Smooth muscle cell (in vitro differentiated cells): ENCODE measurements at regions not wholly inside any gene's neighbourhood (a gene's known extent, or its start where the extent isn't known, plus 50 kb on each side); places are given as distances from the start of the nearest gene placed in this dataset.

Experiments
- DNase-seq: peaks from one replicate; lab custom pipeline; 2025; ENCODE audit not compliant: unreplicated experiment; lab: John Stamatoyannopoulos, UW
- H2AFZ ChIP-seq: fragments of 200-600 bp; sonication (generic); 2 replicates; pipeline ENCODE4 v1.6.0; 2016; ENCODE audit warnings: antibody characterized with exemption, low read depth, mild to moderate bottlenecking
- H3F3A ChIP-seq: fragments of 200-600 bp; sonication (generic); 2 replicates; pipeline ENCODE4 v1.6.0; 2017; ENCODE audit warnings: antibody characterized with exemption, low read depth
- H3K27ac ChIP-seq: fragments of 200-600 bp; sonication (generic); 2 replicates; pipeline ENCODE4 v1.5.1; 2016; ENCODE audit warnings: low read depth, mild to moderate bottlenecking
- H3K27me3 ChIP-seq: fragments of 200-600 bp; sonication (generic); 2 replicates; pipeline ENCODE4 v1.6.1; 2016; ENCODE audit warnings: low read depth, mild to moderate bottlenecking
- H3K36me3 ChIP-seq: fragments of 200-600 bp; sonication (generic); 2 replicates; pipeline ENCODE4 v1.5.1; 2016; ENCODE audit warnings: low read depth
- H3K4me1 ChIP-seq: fragments of 200-600 bp; sonication (generic); 2 replicates; pipeline ENCODE4 v1.5.1; 2016; ENCODE audit warnings: low read depth
- H3K4me2 ChIP-seq: fragments of 200-600 bp; sonication (generic); 2 replicates; pipeline ENCODE4 v1.6.0; 2016; ENCODE audit warnings: mild to moderate bottlenecking
- H3K4me3 ChIP-seq: fragments of 200-600 bp; sonication (generic); 2 replicates; pipeline ENCODE4 v1.5.1; 2016; ENCODE audit warnings: mild to moderate bottlenecking
- H3K79me2 ChIP-seq: fragments of 200-600 bp; sonication (generic); 2 replicates; pipeline ENCODE4 v1.6.0; 2016; ENCODE audit warnings: low read depth, mild to moderate bottlenecking
- H3K9ac ChIP-seq: fragments of 200-600 bp; sonication (generic); 2 replicates; pipeline ENCODE4 v1.6.0; 2016; ENCODE audit warnings: low read depth
- H3K9me3 ChIP-seq: fragments of 200-600 bp; sonication (generic); replicated peaks from 2 replicates; pipeline ENCODE4 v1.5.1; 2016; ENCODE audit warnings: low read depth
- H4K20me1 ChIP-seq: fragments of 200-600 bp; sonication (generic); 2 replicates; pipeline ENCODE4 v1.6.0; 2016; ENCODE audit warnings: low read depth
- WGBS: methylation state at CpG from one replicate; pipeline ENCODE4 v1.1.7; 2016; ENCODE audit warnings: low lambda C conversion rate; 5-methylcytosine and 5-hydroxymethylcytosine counted together
- TF ChIP-seq, protein P1 (sequence below): fragments of 200-600 bp; sonication (generic); IDR thresholded peaks from 2 replicates; pipeline ENCODE4 v1.5.1; 2017; ENCODE audit warnings: borderline replicate concordance, mild to moderate bottlenecking, antibody characterized with exemption; ENCODE audit not compliant: insufficient read depth, poor library complexity, severe bottlenecking

- H3K9ac ChIP-seq = no peak overlapping the region
- no peak overlapping the region for H3K4me3 ChIP-seq
- no peak overlapping the region for H3K27ac ChIP-seq
- no peaks in the 10 kb centered on the region for H3K36me3 ChIP-seq
- no peaks in the 10 kb centered on the region for H3K27me3 ChIP-seq
- 89% methylated on average over 4 of the region's 4 CpGs for WGBS
- TF ChIP-seq, protein P1, sequence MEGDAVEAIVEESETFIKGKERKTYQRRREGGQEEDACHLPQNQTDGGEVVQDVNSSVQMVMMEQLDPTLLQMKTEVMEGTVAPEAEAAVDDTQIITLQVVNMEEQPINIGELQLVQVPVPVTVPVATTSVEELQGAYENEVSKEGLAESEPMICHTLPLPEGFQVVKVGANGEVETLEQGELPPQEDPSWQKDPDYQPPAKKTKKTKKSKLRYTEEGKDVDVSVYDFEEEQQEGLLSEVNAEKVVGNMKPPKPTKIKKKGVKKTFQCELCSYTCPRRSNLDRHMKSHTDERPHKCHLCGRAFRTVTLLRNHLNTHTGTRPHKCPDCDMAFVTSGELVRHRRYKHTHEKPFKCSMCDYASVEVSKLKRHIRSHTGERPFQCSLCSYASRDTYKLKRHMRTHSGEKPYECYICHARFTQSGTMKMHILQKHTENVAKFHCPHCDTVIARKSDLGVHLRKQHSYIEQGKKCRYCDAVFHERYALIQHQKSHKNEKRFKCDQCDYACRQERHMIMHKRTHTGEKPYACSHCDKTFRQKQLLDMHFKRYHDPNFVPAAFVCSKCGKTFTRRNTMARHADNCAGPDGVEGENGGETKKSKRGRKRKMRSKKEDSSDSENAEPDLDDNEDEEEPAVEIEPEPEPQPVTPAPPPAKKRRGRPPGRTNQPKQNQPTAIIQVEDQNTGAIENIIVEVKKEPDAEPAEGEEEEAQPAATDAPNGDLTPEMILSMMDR = no peak
- H2AFZ ChIP-seq = no peak overlapping the region
- DNase-seq = no peak
- no peaks in the 10 kb centered on the region for H3K9me3 ChIP-seq
- H3F3A ChIP-seq = no peaks in the 10 kb centered on the region
- H3K79me2 ChIP-seq = no peaks in the 10 kb centered on the region
- H3K4me1 ChIP-seq = no peaks in the 10 kb centered on the region
- no peaks in the 10 kb centered on the region for H4K20me1 ChIP-seq
- H3K4me2 ChIP-seq = no peak overlapping the region
Measured at GRCh38 chr3:24947103-24947502, 452.5 kb upstream of the THRB start.

DNA sequence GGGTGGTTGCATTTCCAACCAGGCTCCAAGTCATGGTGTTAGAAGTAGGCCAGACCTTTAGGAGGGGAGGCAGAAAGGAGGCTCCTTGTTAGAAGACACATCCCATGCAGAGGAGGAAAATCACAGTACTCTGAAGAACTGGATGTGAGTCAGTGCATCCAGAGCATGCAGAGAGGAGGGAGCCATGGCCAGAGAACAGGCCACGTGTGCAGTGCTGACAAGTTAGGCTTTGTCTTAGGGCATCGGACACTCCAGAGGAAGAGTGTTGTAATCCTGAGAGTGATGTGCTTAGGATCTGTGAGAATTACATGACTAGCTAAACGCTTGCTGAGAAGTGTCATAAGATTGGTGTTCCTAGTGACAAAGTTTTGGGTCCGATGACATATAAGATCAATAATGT lies 456.5 kb upstream of the THRB start:
- no peak for DNase-seq
- H3K79me2 ChIP-seq = no peaks in the 10 kb centered on the region
- H3K9me3 ChIP-seq = no peaks in the 10 kb centered on the region
- H2AFZ ChIP-seq = no peak overlapping the region
- H3F3A ChIP-seq = no peaks in the 10 kb centered on the region
- no peaks in the 10 kb centered on the region for H3K27me3 ChIP-seq
- peaks cover 8% of the 10 kb centered on the region for H3K4me1 ChIP-seq
- no peaks in the 10 kb centered on the region for H4K20me1 ChIP-seq
- no peaks in the 10 kb centered on the region for H3K36me3 ChIP-seq
- no peak overlapping the region for H3K4me3 ChIP-seq
- no peak overlapping the region for H3K9ac ChIP-seq
- no peak overlapping the region for H3K4me2 ChIP-seq
- WGBS = 52% methylated on average over 4 of the region's 4 CpGs
- TF ChIP-seq, protein P1 = no peak
- H3K27ac ChIP-seq = no peak overlapping the region

- Histone ChIP-seq H3K27ac (no peak overlapping the region), H4K20me1 (no peaks in the 10 kb centered on the region), H3F3A (no peaks in the 10 kb centered on the region), H3K79me2 (no peaks in the 10 kb centered on the region), H2AFZ (no peak overlapping the region), H3K27me3 (no peaks in the 10 kb centered on the region), H3K9me3 (no peaks in the 10 kb centered on the region), H3K9ac (no peak overlapping the region), H3K36me3 (no peaks in the 10 kb centered on the region), H3K4me2 (no peak overlapping the region), H3K4me1 (peaks cover 8% of the 10 kb centered on the region), H3K4me3 (no peak overlapping the region)
- DNase-seq = no peak
- 61% methylated on average over 6 of the region's 6 CpGs for WGBS
- TF ChIP-seq, protein P1 = no peak
Measured at GRCh38 chr3:24952388-24952787, 457.7 kb upstream of the THRB start.

DNA sequence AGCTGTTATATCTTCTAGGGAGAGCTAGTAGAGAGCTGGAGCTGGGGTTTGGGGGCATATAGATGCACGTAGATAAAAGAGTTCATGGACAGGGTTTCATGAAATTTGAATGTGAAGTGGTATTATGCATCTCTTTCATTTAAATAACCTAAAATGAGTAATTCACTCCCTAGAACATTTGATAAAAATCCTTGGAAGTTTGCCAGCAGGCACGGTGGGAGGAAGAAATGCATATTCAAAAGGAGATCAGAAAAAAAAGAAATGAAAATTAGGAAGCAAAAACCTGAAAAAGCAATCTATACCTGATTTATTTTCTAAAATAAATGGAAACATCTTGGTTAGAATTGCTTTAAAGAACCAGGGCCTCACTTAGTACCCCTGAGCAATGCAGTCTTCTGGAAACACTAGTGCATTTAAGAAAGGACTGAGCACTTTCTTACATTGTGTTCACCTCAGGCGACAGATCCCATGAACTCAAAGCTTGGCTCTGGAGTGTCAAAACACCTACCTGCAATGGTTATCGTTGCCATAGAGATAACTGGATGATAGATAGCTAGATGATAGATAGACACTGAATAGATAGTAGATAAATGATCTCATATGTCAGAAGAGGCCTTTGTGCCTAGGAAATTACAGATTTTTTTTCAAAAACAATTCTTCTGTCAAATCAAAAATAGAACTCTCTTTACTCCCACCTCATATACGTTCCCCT lies 458.6 kb upstream of the THRB start:
- no peaks in the 10 kb centered on the region for H3K9me3 ChIP-seq
- H3K4me1 ChIP-seq = peaks cover 8% of the 10 kb centered on the region
- H3K4me3 ChIP-seq = no peak overlapping the region
- no peaks in the 10 kb centered on the region for H3K79me2 ChIP-seq
- H4K20me1 ChIP-seq = no peaks in the 10 kb centered on the region
- 82% methylated on average over 5 of the region's 5 CpGs for WGBS
- no peak overlapping the region for H3K9ac ChIP-seq
- no peaks in the 10 kb centered on the region for H3K36me3 ChIP-seq
- H3F3A ChIP-seq = no peaks in the 10 kb centered on the region
- H3K27ac ChIP-seq = no peak overlapping the region
- no peaks in the 10 kb centered on the region for H3K27me3 ChIP-seq
- H2AFZ ChIP-seq = no peak overlapping the region
- DNase-seq = no peak
- H3K4me2 ChIP-seq = no peak overlapping the region
- TF ChIP-seq, protein P1 = no peak
